ENCODE measurements at regions not wholly inside any gene's neighbourhood (a gene's known extent, or its start where the extent isn't known, plus 50 kb on each side); places are given as distances from the start of the nearest gene placed in this dataset.

DNA sequence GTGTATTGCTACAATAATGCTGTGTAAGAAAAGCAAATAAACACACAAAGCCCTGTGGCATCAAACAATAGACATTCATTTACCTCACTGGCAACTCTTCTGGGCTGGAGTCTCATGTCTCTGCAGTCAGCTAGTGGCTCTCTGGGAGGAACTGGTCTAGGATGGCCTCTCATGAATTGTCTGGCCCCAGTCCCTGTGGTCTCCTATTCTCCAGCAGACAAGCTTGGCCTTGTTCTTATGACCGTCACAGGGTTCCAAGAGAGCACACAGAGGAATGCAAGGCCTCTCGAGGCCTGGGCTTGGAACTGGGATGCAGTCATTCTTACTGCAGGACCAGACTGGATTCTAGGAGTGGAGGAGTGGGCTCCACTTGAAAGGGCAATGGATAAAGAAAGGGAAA is 141.2 kb upstream of the NTM start:
- TF ChIP-seq, protein P1, sequence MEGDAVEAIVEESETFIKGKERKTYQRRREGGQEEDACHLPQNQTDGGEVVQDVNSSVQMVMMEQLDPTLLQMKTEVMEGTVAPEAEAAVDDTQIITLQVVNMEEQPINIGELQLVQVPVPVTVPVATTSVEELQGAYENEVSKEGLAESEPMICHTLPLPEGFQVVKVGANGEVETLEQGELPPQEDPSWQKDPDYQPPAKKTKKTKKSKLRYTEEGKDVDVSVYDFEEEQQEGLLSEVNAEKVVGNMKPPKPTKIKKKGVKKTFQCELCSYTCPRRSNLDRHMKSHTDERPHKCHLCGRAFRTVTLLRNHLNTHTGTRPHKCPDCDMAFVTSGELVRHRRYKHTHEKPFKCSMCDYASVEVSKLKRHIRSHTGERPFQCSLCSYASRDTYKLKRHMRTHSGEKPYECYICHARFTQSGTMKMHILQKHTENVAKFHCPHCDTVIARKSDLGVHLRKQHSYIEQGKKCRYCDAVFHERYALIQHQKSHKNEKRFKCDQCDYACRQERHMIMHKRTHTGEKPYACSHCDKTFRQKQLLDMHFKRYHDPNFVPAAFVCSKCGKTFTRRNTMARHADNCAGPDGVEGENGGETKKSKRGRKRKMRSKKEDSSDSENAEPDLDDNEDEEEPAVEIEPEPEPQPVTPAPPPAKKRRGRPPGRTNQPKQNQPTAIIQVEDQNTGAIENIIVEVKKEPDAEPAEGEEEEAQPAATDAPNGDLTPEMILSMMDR (conservative IDR thresholded peaks at IDR 0.05): no peak
- no peak overlapping the region for H3K27ac ChIP-seq

DNA sequence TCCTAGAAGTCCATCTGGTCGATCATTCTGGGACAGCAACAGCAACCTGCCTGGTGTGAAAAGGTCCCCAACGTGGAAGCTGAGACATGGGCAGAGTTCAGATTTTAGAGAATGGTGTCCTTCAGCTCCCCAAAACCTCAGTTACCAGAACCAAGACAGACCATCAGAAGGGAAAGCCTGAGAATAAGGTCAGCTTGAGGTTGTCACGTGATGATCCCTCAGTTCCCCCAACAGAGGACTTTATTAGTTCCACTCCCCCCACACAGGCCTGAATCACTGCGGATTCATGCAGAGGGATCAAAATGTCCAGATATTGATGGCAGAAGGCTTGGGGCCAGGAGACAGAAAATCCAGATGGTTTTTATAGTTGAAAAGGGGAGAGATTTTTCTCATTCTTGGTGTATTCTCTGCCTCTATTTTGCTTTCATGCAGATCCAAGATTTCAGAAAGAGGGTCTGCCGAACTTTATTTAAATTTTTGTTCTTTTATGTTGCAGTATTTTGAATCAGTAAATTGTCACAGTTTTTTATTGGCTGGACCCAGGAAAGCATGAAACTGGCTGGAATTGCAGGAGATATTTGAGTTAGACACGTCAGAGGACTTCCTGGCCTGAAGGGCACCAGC is 139.0 kb upstream of the NTM start:
- no peak overlapping the region for H3K27ac ChIP-seq
- TF ChIP-seq, protein P1 (conservative IDR thresholded peaks at IDR 0.05): no peak

DNA sequence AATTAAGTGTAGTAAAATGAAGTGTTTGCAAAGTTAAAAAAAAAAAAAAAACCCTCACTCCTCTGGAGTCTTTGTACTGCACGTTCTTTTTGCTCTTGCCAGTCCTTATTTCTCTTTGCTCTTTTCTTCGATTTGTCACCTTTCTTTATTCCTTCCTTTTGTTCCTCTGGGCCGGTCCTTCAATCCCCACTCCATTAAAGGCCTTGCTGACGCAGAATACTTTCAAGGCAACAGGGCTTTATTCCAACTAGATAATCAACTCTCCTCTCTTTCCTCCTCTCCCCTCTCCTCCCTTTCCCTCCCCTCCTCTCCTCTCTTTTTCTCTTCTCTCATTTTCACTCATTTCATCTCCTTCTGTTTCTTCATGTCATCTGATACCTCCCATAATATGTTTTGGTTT is 138.2 kb upstream of the NTM start:
- TF ChIP-seq, protein P1 (conservative IDR thresholded peaks at IDR 0.05): no peak
- no peak overlapping the region for H3K27ac ChIP-seq

DNA sequence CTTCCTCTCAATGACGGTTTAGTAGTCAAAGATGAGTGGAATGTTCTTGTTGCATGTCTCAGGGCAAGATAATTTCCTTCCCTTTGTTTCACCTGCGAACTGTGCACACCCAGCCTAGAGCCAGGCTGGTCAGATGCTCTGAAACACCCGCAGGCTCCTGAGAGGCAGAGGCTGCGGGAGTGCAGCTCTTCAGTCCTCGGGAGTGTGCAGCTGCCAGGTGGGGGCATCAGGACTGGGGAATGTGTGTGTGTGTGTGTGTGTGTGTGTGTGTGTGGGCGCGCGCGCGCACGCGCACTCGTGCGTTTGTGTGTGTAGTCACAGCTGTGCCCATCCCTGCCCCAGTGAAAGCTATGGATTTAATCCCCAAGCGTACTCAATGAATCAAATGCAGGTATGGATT is 136.2 kb upstream of the NTM start:
- TF ChIP-seq, protein P1 (conservative IDR thresholded peaks at IDR 0.05): no peak
- H3K27ac ChIP-seq: no peak overlapping the region

DNA sequence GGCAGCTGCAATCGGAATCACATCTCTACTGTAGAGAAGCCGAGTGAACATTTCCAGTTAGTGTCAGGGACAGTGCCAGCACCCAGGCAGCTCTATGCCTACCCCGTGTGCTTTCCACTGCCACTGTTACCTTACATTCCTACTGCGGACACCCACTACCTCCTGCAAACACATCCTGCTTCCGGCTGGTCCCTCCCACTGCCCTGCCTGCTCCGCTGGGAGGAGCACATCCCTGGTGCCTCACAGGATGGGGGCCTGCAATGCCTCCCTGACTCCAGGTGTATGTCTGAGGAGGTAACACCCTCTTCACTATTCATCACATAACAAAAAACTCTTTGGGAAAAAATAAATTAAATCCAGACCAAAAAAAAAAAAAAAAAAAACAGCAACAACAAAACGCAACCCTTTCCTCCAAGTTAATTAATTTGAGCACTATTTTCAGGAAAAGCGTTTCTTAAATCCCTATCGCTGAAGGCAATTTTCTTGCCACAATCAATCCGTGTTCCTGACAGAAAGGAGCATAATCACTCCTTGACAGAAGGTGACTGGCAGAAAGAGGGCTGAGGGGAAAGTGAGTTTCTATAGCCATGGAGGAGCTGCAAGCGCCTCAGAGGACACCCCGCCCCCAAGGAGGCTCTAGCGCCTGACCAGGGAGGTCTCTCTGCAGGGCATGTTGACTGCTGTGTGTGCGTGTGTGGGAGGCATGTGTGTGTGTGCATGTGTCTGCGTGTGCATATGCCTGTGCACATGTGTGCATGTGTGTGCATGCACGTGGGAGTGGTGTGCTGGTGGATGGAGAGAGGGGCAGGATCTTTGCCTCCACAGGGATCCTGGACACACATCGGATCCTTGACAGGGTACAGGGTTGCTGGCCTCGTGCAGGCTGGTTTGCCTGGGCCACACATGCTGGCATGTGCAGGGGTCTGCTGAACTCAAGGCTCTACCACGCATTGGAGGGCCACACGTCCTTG is 134.8 kb upstream of the NTM start:
- no peak overlapping the region for H3K27ac ChIP-seq
- TF ChIP-seq, protein P1 (conservative IDR thresholded peaks at IDR 0.05): no peak

DNA sequence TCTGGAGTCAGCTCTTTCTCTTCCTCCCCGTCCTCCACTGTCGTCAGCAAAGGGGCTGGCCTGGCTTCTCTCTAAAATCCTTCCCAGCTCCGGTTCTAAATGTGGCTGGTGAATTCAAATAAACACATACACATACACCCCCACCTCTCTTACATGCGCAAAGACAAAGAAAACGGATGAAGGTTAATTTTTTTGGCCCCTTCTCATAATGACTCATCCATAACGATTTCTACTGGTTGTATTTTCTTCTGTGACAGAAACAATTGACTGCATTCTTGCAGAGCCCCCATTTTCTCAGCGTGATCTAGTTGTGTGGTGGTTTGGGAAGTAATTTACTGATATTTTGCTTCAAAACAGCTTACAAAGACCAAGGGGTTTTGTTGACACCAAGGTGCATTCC is 130.0 kb upstream of the NTM start:
- no peak overlapping the region for H3K27ac ChIP-seq
- TF ChIP-seq, protein P1 (conservative IDR thresholded peaks at IDR 0.05): no peak

DNA sequence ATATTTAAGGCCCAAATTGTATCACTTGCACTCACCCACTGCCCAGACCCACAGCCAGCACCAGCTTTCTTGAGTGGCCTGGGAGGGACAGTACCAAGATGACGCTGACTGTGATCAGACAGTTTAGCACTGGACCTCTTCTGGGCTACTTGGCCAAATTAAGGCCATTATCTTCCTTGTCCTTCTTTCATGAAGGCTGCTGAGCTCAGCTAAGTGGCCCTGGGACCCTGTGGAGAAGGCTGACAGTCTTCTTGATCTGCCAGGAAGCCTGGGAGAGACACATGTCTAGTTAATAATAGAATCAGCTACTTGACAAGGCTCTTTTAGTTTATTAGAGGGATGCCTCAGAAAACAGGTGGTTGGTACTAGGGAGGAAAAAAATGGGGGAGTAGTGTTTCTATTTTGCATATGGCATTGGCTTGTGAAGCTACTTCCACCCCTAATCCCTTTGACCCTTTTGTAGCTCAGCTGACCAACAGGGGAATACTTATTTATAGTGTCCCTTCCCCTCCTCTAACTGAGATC is 127.9 kb upstream of the NTM start:
- TF ChIP-seq, protein P1 (conservative IDR thresholded peaks at IDR 0.05): no peak
- no peak overlapping the region for H3K27ac ChIP-seq

Measured in VCaP (cell line).